ENCODE measurements at regions not wholly inside any gene's neighbourhood (a gene's known extent, or its start where the extent isn't known, plus 50 kb on each side); places are given as distances from the start of the nearest gene placed in this dataset.

DNA sequence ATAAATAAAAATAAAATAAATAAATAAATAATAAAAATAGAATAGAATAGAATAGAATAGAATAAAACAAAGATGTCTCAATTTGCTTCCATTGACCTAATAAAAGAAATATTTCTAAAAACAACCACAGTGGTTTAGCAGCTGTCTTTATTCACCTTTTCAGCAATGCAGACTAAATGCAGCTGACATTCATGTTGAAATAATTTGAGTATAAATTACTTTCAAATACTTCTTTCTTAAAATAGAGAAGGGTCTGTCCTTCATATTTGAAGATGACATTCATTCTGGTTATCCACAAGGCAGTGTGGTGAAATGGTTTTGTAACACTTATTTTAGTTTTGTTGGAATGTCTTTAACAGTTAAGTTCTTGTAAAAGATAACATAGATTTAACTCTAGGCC, 469.4 kb downstream of the IRS1 start:
- Histone ChIP-seq H3K27ac (ENCODE audit: extremely low read depth, low read depth, low read length) (no peak overlapping the region), H3K9me3 (ENCODE audit: control insufficient read depth, insufficient read depth, low read depth, low read length) (no peaks in the 10 kb centered on the region), H3K36me3 (ENCODE audit: control insufficient read depth in 2 of 2, insufficient read depth in 1 of 2, low read length in 2 of 2) (no peaks in the 10 kb centered on the region), H3K4me1 (ENCODE audit: control insufficient read depth, insufficient read depth, low read length) (no peaks in the 10 kb centered on the region), H3K4me3 (ENCODE audit: low read depth, low read length) (no peak overlapping the region)
- CTCF ChIA-PET = no interaction called here
- TF ChIP-seq, protein P1, sequence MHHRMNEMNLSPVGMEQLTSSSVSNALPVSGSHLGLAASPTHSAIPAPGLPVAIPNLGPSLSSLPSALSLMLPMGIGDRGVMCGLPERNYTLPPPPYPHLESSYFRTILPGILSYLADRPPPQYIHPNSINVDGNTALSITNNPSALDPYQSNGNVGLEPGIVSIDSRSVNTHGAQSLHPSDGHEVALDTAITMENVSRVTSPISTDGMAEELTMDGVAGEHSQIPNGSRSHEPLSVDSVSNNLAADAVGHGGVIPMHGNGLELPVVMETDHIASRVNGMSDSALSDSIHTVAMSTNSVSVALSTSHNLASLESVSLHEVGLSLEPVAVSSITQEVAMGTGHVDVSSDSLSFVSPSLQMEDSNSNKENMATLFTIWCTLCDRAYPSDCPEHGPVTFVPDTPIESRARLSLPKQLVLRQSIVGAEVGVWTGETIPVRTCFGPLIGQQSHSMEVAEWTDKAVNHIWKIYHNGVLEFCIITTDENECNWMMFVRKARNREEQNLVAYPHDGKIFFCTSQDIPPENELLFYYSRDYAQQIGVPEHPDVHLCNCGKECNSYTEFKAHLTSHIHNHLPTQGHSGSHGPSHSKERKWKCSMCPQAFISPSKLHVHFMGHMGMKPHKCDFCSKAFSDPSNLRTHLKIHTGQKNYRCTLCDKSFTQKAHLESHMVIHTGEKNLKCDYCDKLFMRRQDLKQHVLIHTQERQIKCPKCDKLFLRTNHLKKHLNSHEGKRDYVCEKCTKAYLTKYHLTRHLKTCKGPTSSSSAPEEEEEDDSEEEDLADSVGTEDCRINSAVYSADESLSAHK (tag by site-specific recombination; IDR thresholded peaks at IDR 0.05) = no peak
- TF ChIP-seq GLI4 (tag by site-specific recombination; IDR thresholded peaks at IDR 0.05) (no peak), SETDB1 (IDR thresholded peaks at IDR 0.05; ENCODE audit: insufficient read length, low read length) (no peak), ZNF48 (tag by site-specific recombination; IDR thresholded peaks at IDR 0.05) (no peak), KLF8 (tag by site-specific recombination; IDR thresholded peaks at IDR 0.05) (no peak), SP2 (tag by site-specific recombination; IDR thresholded peaks at IDR 0.05) (no peak), ZNF549 (tag by site-specific recombination; IDR thresholded peaks at IDR 0.05) (no peak), SALL2 (tag by site-specific recombination; IDR thresholded peaks at IDR 0.05; ENCODE audit: borderline replicate concordance) (no peak), ZNF133 (tag by site-specific recombination; IDR thresholded peaks at IDR 0.05) (no peak), ZNF560 (tag by site-specific recombination; IDR thresholded peaks at IDR 0.05; ENCODE audit: borderline replicate concordance) (no peak), ZNF555 (tag by site-specific recombination; conservative IDR thresholded peaks at IDR 0.05) (no peak), ZNF24 (tag by site-specific recombination; IDR thresholded peaks at IDR 0.05) (no peak), SCRT1 (tag by site-specific recombination; IDR thresholded peaks at IDR 0.05; ENCODE audit: borderline replicate concordance) (no peak)
- TF ChIP-seq, protein P2, sequence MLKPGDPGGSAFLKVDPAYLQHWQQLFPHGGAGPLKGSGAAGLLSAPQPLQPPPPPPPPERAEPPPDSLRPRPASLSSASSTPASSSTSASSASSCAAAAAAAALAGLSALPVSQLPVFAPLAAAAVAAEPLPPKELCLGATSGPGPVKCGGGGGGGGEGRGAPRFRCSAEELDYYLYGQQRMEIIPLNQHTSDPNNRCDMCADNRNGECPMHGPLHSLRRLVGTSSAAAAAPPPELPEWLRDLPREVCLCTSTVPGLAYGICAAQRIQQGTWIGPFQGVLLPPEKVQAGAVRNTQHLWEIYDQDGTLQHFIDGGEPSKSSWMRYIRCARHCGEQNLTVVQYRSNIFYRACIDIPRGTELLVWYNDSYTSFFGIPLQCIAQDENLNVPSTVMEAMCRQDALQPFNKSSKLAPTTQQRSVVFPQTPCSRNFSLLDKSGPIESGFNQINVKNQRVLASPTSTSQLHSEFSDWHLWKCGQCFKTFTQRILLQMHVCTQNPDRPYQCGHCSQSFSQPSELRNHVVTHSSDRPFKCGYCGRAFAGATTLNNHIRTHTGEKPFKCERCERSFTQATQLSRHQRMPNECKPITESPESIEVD (tag by site-specific recombination; IDR thresholded peaks at IDR 0.05) = no peak
- POLR2A ChIA-PET = no interaction called here

DNA sequence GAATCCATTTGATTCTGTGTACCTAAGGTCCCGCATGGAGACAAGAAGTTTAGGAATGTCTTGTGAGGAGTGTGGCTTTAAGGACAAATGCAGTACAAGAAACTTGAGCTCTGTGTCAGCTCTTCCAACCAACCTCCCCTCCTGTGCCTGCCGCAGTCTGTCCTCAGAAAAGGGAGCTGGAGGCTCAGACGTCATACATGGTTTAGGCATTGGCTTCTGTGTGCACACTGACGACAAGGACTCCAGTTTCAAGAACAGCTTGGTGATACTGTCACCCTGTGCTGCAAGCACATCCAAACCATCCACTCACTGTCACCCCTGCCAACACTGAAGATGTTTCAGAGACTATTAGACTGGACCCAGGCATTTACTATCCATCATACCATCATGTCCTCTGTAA, 470.4 kb downstream of the IRS1 start:
- CTCF ChIA-PET = no interaction called here
- H3K9me3 ChIP-seq (ENCODE audit: control insufficient read depth, insufficient read depth, low read depth, low read length) = no peaks in the 10 kb centered on the region
- H3K4me3 ChIP-seq (ENCODE audit: low read depth, low read length) = no peak overlapping the region
- H3K36me3 ChIP-seq (ENCODE audit: control insufficient read depth in 2 of 2, insufficient read depth in 1 of 2, low read length in 2 of 2) = no peaks in the 10 kb centered on the region
- POLR2A ChIA-PET = no interaction called here
- no peak overlapping the region for H3K27ac ChIP-seq (ENCODE audit: extremely low read depth, low read depth, low read length)
- H3K4me1 ChIP-seq (ENCODE audit: control insufficient read depth, insufficient read depth, low read length) = no peaks in the 10 kb centered on the region
- TF ChIP-seq, protein P3, sequence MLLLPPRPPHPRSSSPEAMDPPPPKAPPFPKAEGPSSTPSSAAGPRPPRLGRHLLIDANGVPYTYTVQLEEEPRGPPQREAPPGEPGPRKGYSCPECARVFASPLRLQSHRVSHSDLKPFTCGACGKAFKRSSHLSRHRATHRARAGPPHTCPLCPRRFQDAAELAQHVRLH (tag by site-specific recombination; IDR thresholded peaks at IDR 0.05) = no peak
- TF ChIP-seq, protein P4, sequence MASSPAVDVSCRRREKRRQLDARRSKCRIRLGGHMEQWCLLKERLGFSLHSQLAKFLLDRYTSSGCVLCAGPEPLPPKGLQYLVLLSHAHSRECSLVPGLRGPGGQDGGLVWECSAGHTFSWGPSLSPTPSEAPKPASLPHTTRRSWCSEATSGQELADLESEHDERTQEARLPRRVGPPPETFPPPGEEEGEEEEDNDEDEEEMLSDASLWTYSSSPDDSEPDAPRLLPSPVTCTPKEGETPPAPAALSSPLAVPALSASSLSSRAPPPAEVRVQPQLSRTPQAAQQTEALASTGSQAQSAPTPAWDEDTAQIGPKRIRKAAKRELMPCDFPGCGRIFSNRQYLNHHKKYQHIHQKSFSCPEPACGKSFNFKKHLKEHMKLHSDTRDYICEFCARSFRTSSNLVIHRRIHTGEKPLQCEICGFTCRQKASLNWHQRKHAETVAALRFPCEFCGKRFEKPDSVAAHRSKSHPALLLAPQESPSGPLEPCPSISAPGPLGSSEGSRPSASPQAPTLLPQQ (tag by site-specific recombination; IDR thresholded peaks at IDR 0.05) = no peak
- TF ChIP-seq YY2 (tag by site-specific recombination; IDR thresholded peaks at IDR 0.05) (no peak), ZNF514 (tag by site-specific recombination; IDR thresholded peaks at IDR 0.05) (no peak), ZNF10 (tag by site-specific recombination; IDR thresholded peaks at IDR 0.05) (no peak), ZNF785 (tag by site-specific recombination; IDR thresholded peaks at IDR 0.05) (no peak), ZNF302 (tag by site-specific recombination; IDR thresholded peaks at IDR 0.05; ENCODE audit: low read depth) (no peak), GFI1B (tag by site-specific recombination; IDR thresholded peaks at IDR 0.05) (no peak), ZNF341 (tag by site-specific recombination; IDR thresholded peaks at IDR 0.05; ENCODE audit: low read depth) (no peak), ZNF623 (tag by site-specific recombination; IDR thresholded peaks at IDR 0.05) (no peak), ZBTB7A (tag by site-specific recombination; IDR thresholded peaks at IDR 0.05; ENCODE audit: low read depth) (no peak), BCL11A (tag by site-specific recombination; IDR thresholded peaks at IDR 0.05; ENCODE audit: low read depth) (no peak), ZNF768 (tag by site-specific recombination; IDR thresholded peaks at IDR 0.05) (no peak), ZNF223 (tag by site-specific recombination; IDR thresholded peaks at IDR 0.05) (no peak), ZNF548 (tag by site-specific recombination; IDR thresholded peaks at IDR 0.05) (no peak), ZSCAN16 (tag by site-specific recombination; IDR thresholded peaks at IDR 0.05) (no peak)
- TF ChIP-seq, protein P5, sequence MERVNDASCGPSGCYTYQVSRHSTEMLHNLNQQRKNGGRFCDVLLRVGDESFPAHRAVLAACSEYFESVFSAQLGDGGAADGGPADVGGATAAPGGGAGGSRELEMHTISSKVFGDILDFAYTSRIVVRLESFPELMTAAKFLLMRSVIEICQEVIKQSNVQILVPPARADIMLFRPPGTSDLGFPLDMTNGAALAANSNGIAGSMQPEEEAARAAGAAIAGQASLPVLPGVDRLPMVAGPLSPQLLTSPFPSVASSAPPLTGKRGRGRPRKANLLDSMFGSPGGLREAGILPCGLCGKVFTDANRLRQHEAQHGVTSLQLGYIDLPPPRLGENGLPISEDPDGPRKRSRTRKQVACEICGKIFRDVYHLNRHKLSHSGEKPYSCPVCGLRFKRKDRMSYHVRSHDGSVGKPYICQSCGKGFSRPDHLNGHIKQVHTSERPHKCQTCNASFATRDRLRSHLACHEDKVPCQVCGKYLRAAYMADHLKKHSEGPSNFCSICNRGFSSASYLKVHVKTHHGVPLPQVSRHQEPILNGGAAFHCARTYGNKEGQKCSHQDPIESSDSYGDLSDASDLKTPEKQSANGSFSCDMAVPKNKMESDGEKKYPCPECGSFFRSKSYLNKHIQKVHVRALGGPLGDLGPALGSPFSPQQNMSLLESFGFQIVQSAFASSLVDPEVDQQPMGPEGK (tag by site-specific recombination; IDR thresholded peaks at IDR 0.05) = no peak
